Activated T-cell treated with anti-CD3 and anti-CD28 coated beads for 24 hours (primary cell): ENCODE measurements at regions not wholly inside any gene's neighbourhood (a gene's known extent, or its start where the extent isn't known, plus 50 kb on each side); places are given as distances from the start of the nearest gene placed in this dataset.

ENCODE experiments used
- DNase-seq: peaks from one replicate; pipeline ENCODE4 v3.0.0-alpha.2; 2020; ENCODE audit warnings: low read depth

GRCh38 chr15:53305101-53305500 is 454.4 kb downstream of the WDR72 start:
- DNase-seq, result no peak

DNA sequence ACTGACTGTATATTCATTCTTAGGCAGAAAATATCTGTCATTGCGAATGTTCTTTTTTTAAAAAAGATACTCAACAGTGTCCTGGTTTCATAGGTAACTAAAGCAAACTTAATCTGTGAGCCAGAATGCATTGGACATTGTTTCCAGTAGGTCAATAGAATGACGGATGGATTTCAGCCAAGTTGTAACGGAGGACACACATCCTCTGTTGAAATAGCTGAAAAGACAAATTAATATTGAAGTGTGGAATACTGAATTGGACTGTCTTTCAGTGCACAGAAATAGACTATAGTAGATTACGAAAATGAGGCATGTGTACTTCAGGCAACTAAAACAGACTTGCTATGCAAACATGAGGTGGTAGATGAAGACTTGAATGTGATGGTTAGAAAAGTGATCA is 461.6 kb downstream of the WDR72 start:
- DNase-seq, result no peak

- DNase-seq, result no peak
These were observed 462.9 kb downstream of the WDR72 start for GRCh38 chr15:53296603-53297002.

GRCh38 chr15:53295574-53295973 is 463.9 kb downstream of the WDR72 start:
- no peak for DNase-seq

- no peak for DNase-seq
These were observed 470.9 kb downstream of the WDR72 start for GRCh38 chr15:53288542-53288941.

GRCh38 chr15:53274630-53275029 is 484.5 kb upstream of the ONECUT1 start:
- DNase-seq, result no peak

DNA sequence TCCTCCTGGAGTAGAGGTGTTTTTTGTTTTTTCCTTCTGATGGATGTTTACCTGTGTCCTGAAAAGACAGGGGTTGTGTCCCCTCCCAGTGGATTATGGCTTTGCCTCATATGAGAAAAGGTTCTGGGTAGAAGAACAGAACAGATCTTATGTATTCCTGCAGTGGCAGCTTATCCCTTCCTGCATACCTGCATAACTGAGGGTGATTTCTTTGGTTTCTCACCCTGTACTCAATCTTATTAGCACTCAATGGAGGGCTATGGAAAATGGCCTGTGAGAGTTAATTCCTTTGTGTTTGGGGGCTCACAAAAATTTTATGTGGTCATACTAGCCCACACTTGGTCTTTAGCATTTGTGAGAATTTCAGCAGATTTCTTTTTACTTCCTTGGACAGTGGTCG is 482.0 kb upstream of the ONECUT1 start:
- no peak for DNase-seq

DNA sequence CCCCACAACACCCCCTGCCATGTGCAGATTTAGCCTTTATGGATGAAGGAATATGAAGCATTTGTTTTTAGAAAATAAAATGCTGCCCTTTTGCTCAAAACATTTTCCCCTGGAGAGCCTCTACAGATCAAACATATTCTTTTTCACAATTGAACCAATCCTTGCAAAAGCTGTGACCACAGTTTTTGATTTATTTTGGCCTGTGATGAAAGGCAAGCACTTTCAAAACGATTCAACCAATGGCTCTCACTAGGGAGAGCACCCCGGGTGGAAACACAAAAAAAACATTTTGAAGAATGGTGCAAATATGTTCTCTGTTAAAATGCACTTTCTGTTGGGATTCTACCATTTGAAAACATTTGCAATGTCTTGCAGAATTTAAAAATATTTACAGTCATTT is 476.0 kb upstream of the ONECUT1 start:
- no peak for DNase-seq

DNA sequence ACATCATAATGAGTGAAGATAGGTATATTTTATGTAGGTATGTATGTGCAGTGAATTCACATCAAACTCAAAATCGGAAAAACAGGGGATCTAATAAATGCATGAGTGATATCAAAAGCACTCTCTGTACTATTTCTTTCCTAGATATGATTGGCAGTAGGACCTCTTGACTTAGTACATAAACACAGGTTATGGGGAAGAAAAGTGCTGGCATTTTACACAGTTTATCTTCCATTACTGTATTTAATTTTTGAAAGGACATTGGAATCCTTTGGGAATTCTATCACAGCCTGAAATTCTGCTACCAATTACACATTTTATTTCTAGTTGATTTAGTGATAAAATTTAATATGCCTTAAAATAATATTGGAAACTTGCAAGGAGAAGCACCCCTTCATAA is 470.5 kb upstream of the ONECUT1 start:
- DNase-seq, result no peak

DNA sequence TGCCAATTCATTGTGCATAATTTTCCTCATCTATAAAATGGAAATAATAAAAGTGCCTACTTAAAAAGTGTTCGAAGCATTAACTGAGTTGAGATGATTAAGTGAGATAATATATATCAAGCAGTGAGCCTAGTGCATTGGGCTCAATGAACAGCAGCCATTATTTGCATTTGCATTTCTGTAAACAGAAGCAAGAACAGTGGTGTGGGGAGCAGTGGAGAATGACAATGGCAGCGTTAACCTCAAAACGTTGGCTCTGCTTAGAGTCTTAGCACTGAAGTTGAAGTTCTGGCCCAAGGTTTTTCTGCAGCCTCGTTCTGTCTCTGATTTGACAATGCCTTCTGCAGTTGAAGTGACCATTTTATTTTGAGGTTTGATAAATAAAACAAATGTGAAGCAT is 466.3 kb upstream of the ONECUT1 start:
- DNase-seq, result no peak

GRCh38 chr15:53256043-53256442 is 465.9 kb upstream of the ONECUT1 start:
- no peak for DNase-seq

DNA sequence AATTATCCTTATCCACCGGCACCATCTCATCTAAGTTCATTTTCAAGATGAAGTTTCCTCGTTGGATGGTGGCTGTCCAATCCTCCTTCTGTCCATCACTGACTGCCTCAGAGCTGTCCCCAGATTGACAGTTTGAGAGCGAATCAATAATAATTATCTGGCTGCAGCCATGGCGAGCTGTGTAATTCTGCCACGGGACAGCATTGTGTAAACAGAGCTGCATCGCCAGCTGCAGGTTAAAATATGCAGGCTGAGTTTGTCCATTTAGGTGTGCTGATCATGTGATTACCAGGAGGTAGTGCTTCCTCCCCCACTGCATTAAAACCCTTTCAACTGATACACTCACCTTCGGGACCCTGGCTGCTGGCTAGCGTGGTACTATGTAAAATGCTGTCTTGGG is 461.9 kb upstream of the ONECUT1 start:
- DNase-seq, result no peak

- no peak for DNase-seq
These were observed 461.4 kb upstream of the ONECUT1 start for GRCh38 chr15:53251523-53251922.

DNA sequence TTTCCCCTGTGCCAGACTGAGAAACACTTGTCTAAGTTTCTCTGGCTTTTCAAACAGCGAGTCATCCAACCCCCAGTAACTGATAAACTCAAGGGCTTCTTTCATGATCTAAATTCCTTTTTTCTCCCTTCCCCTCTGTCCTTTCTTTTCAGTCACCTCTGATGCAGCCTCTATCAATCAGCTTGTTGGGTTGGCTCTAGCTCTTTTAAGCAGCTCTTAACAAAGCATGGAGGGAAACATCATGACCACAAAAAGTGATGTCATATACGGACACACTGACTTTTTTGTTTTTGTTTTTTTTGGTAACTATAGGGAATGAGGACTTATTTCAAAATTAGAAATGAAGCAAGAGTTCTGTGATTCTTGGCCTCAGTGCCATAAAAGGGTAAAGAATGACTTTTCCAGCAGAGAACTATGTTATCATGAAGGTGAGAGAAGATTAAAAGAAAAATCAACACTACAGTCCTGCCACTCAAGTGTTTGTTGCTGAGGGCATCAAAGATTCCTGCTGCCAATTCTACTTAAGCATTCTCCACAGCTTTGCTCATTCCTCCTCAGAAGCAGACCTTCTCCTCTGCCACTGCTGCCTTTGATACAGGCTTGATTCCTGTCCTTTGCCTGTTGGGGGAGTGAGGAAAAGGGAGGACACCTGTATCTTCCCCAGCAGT is 457.0 kb upstream of the ONECUT1 start:
- no peak for DNase-seq

DNA sequence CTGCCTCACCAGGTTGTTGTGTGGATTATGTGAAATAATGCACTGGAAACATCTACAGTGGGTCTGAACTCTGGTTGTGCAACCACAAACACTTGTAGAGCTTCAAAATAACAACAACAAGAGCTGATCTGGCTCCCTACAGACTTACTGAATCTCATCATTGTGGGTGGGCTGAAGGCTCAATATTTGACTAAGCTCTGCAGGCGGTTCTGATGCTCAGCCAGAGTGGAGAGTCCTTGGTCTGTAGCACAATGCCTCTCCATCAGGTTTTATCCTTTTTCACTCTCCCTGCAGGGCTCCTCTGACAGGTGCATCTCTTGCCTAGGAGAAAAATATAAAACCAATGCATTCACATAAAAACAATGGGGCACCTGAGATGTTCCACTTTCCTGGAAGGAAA is 456.3 kb upstream of the ONECUT1 start:
- no peak for DNase-seq

- DNase-seq, result no peak
These were observed 443.7 kb upstream of the ONECUT1 start for GRCh38 chr15:53233801-53234200.

DNA sequence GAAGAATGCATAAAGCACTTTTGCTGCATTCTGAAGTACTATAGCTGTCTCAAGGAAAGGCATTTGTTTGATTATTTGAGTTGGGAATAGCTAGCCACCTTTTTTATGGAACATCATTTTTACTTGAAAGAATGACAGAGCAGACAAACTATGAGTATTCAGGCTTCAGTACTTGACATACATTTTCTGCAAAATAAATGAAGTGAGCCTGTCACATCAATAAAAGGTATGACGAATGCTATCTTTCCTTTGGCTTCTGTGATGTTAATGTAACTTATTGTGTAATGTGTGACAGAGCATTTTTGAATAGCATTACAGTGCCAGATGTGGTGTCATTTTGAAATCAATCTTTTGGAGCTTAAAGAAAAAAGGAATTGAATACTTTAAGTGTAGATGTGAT is 440.3 kb upstream of the ONECUT1 start:
- no peak for DNase-seq

DNA sequence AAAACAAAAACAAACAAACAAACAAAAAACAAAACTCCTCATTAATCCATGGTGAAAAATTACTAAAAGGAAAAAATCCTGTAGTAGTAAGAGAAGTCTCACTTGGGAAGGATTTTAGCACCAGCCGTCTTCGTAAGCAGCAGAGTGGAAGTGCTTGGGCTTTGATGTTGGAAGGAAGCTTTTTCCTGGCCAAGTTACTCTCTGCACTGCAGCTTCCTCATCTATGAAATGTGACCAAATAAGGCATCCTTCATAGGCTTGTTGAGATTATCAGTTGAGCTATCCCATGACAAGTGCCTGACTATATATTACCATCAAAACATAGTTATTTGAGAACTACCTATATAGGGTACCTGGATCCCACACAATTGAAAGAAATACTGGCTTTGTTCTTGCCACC is 436.4 kb upstream of the ONECUT1 start:
- DNase-seq, result no peak

DNA sequence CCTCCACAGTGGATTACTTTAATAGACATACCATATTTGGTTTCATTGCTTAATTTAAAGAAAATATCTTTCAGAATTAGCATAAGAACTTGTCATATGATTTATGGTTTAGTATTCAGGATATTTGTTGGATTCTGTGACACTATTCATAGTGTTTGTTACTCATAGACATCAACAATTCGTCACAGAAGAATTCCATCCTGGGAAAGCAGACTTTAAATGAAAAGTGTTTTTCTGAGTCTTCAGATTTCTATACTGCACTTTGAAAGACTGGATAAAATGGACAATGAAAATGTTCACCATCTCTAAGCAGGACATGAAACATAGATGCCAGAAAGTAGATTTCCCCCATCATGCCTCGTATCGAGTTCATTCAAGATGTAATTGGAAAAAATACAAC is 435.6 kb upstream of the ONECUT1 start:
- DNase-seq, result no peak

- no peak for DNase-seq
These were observed 434.2 kb upstream of the ONECUT1 start for GRCh38 chr15:53224371-53224770.

DNA sequence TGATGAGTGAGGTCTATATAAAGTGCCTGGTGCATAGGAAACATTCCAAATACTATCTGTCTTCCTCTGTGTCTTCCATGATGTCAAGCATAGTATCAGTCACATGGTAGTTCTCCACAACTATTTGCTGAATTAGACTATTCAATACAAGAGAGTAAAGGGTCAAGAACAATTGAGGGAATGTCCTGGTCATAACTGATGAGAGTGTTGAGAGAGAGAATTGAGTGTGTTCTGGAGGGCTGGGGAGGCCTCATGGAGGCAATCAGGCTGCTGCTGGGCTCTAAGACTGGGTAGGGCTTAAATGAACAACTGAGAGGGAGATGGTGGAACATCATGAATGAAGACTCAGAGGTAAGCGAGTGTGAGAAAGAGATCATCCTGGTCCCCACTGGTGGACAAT is 433.7 kb upstream of the ONECUT1 start:
- no peak for DNase-seq

DNA sequence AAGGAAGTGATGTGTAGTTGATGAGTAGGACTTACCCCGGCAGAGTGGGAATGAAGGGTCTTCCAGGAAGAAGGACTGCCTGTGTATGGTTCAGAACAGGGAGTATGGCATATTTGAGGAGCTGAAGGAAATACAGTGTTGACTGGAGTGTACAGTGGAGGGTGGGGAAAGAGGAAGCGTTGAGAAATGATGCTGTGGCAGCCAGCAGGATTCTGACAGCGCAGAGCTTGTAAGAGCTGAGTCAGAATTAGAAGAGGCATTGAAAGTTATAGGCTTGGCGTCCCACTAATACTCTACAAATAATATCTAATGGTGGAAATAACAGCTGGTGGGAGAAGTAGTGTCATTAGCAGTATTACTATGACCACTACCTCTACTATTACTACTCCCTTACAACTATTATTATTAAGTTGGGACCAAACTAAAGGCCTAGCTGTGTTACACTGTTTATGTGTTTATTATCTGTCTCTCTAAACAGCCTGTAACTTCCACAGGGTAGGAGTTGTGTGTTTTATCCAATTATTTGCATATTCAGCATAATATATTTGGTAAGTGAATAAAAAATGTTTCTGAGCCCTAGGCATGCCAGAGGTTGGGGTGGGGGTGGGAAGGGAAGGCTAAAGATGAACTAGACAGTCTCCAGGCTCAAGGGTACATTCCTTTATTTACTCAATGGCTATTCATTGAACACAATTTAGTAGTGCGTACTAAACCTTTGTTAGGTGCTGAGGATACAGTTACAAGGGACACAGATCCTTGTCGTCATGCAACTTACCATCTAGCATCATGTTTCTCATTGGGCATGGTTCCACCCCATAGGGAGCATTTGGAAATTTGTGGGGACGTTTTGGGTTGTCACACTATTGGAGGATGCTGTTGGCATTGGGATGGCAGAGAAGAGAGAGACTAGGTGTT is 428.8 kb upstream of the ONECUT1 start:
- no peak for DNase-seq

DNA sequence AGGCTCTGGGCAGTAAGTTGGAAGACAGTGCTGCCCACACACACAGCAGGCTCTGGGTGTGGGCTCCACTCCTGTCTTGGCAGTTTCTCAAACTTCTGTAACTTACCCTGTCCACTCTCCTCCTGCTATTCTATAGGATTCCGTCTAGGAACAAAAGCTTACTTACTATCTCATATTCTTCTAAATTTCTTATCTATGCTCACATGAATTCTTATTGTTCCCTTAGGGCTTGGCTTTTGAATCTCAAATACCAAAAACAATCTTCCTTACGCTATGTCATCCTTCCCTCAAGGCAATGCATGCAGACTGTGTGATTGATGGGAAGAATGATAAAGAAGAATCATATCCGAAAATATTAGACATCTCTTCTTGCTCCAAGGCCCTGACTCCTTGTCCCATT is 425.9 kb upstream of the ONECUT1 start:
- DNase-seq, result no peak

DNA sequence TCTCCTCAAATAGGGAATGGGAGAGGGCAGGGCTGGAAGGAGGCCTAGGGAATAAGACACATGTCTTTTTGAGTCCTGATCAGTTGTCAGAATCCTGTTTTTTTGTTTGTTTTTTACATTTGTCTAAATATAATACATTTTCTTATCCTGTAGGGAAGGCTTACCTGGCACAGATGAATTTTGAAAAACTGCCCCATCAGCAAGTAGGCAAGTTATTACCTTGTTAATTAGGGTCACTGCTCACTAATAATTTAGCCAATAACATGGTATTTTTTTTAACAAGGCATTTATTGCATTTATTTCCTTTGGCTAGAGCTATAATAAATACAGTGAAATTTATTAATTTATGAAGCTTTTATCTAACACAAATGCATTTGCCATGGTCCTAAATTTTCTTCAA is 423.2 kb upstream of the ONECUT1 start:
- no peak for DNase-seq
